Prostate gland (tissue), 2 donors: ENCODE measurements at regions not wholly inside any gene's neighbourhood (a gene's known extent, or its start where the extent isn't known, plus 50 kb on each side); places are given as distances from the start of the nearest gene placed in this dataset.

Source experiments
- POLR2A ChIP-seq: fragments of 450-650 bp; IDR thresholded peaks from one replicate; pipeline ENCODE4 v1.6.1; 2016; ENCODE audit warnings: antibody characterized with exemption, mild to moderate bottlenecking
- TF ChIP-seq, protein P1 (sequence below), 4 experiments: fragments of 200-600 bp in 2 of 4; fragments of 450-650 bp in 2 of 4; sonication (generic) in 2 of 4; IDR thresholded peaks; 1 replicate in 3 of 4; 2 replicates in 1 of 4; pipeline ENCODE4 v1.5.1; 2016 to 2019; ENCODE audit warnings: antibody characterized with exemption in 4 of 4, mild to moderate bottlenecking in 2 of 4, moderate library complexity in 2 of 4

DNA sequence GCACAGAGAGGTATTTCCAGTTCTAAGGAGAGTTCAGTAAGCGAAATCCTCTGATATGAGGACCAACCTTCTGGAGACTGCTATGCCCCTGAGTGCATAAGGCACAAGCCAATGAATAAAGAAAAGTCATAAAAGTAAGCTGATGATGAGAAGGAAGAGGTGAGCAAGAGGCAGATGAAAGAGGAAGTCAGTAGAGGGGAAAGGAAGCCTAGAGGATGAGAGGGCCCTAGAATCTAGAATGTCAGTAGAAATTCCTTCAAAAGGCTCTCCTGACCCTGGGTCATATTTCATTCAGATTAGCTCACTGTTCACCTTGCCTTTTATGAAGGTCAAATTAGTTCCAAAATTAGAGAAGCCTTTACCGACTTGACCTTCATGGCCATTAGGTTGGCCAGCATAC is 209.2 kb downstream of the CD83 start:
- TF ChIP-seq, protein P1, sequence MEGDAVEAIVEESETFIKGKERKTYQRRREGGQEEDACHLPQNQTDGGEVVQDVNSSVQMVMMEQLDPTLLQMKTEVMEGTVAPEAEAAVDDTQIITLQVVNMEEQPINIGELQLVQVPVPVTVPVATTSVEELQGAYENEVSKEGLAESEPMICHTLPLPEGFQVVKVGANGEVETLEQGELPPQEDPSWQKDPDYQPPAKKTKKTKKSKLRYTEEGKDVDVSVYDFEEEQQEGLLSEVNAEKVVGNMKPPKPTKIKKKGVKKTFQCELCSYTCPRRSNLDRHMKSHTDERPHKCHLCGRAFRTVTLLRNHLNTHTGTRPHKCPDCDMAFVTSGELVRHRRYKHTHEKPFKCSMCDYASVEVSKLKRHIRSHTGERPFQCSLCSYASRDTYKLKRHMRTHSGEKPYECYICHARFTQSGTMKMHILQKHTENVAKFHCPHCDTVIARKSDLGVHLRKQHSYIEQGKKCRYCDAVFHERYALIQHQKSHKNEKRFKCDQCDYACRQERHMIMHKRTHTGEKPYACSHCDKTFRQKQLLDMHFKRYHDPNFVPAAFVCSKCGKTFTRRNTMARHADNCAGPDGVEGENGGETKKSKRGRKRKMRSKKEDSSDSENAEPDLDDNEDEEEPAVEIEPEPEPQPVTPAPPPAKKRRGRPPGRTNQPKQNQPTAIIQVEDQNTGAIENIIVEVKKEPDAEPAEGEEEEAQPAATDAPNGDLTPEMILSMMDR (IDR thresholded peaks at IDR 0.05), result no peak
- no peak for TF ChIP-seq POLR2A
